KOPT-K1 (cell line): ENCODE measurements at regions not wholly inside any gene's neighbourhood (a gene's known extent, or its start where the extent isn't known, plus 50 kb on each side); places are given as distances from the start of the nearest gene placed in this dataset.
"Not testable (repeated sequence)": the region's sequence is repeated elsewhere in the genome, so short reads cannot be mapped to it uniquely, and the experiment has no call there.

Source experiments
- H3K27ac ChIP-seq: fragments of 200-600 bp; sonication (generic); 2 replicates; pipeline ENCODE4 v1.5.1; 2016; ENCODE audit warnings: antibody characterized with exemption, mild to moderate bottlenecking, low read depth, low read length; ENCODE audit not compliant: poor library complexity, severe bottlenecking
- H3K36me3 ChIP-seq: fragments of 200-600 bp; sonication (generic); 2 replicates; pipeline ENCODE4 v1.5.1; 2017; ENCODE audit warnings: antibody characterized with exemption, mild to moderate bottlenecking, low read length, moderate library complexity; ENCODE audit not compliant: insufficient read depth
- H3K9me3 ChIP-seq: fragments of 200-600 bp; sonication (generic); 2 replicates; pipeline ENCODE4 v1.5.1; 2017; ENCODE audit warnings: antibody characterized with exemption, low read length, mild to moderate bottlenecking; ENCODE audit not compliant: insufficient read depth, poor library complexity, severe bottlenecking

GRCh38 chr2:64816526-64816925 is 162.8 kb upstream of the SERTAD2 start:
- H3K27ac ChIP-seq, H3K9me3 ChIP-seq, H3K36me3 ChIP-seq: not testable (repeated sequence)

- Histone ChIP-seq H3K36me3 (no peaks in the 10 kb centered on the region), H3K9me3 (no peaks in the 10 kb centered on the region), H3K27ac (no peak overlapping the region)
Observed at GRCh38 chr2:64817453-64817852, 163.7 kb upstream of the SERTAD2 start.

GRCh38 chr2:64818664-64819060 is 164.9 kb upstream of the SERTAD2 start:
- Histone ChIP-seq H3K36me3 (no peaks in the 10 kb centered on the region), H3K9me3 (no peaks in the 10 kb centered on the region), H3K27ac (no peak overlapping the region)

- Histone ChIP-seq H3K27ac (no peak overlapping the region), H3K36me3 (no peaks in the 10 kb centered on the region), H3K9me3 (no peaks in the 10 kb centered on the region)
Observed at GRCh38 chr2:64819361-64819760, 165.6 kb upstream of the SERTAD2 start.

GRCh38 chr2:64819774-64820688 is 166.3 kb upstream of the SERTAD2 start:
- Histone ChIP-seq H3K9me3 (no peaks in the 10 kb centered on the region), H3K27ac (no peak overlapping the region), H3K36me3 (no peaks in the 10 kb centered on the region)

GRCh38 chr2:64820901-64821300 is 167.2 kb upstream of the SERTAD2 start:
- Histone ChIP-seq H3K36me3 (no peaks in the 10 kb centered on the region), H3K27ac (no peak overlapping the region)

GRCh38 chr2:64823794-64824193 is 165.4 kb upstream of the SLC1A4 start:
- H3K9me3 ChIP-seq = no peaks in the 10 kb centered on the region
- H3K36me3 ChIP-seq = no peaks in the 10 kb centered on the region
- no peak overlapping the region for H3K27ac ChIP-seq

More at GRCh38 chr2:64820901-64821300, 167.2 kb upstream of the SERTAD2 start:
- H3K9me3 ChIP-seq = no peaks in the 10 kb centered on the region

GRCh38 chr2:64825831-64826491 is 163.2 kb upstream of the SLC1A4 start:
- H3K27ac ChIP-seq = no peak overlapping the region
- H3K36me3 ChIP-seq = no peaks in the 10 kb centered on the region
- H3K9me3 ChIP-seq = no peaks in the 10 kb centered on the region

- no peak overlapping the region for H3K27ac ChIP-seq
- no peaks in the 10 kb centered on the region for H3K9me3 ChIP-seq
- no peaks in the 10 kb centered on the region for H3K36me3 ChIP-seq
Observed at GRCh38 chr2:64826703-64827102, 162.5 kb upstream of the SLC1A4 start.

- no peaks in the 10 kb centered on the region for H3K9me3 ChIP-seq
- H3K36me3 ChIP-seq = no peaks in the 10 kb centered on the region
- H3K27ac ChIP-seq = no peak overlapping the region
Observed at GRCh38 chr2:64828261-64828660, 160.9 kb upstream of the SLC1A4 start.

- H3K9me3 ChIP-seq = no peaks in the 10 kb centered on the region
- H3K36me3 ChIP-seq = no peaks in the 10 kb centered on the region
Observed at GRCh38 chr2:64829525-64829924, 159.7 kb upstream of the SLC1A4 start.

GRCh38 chr2:64831134-64831976 is 157.8 kb upstream of the SLC1A4 start:
- Histone ChIP-seq H3K27ac (no peak overlapping the region), H3K36me3 (no peaks in the 10 kb centered on the region), H3K9me3 (no peaks in the 10 kb centered on the region)

More at GRCh38 chr2:64829525-64829924, 159.7 kb upstream of the SLC1A4 start:
- H3K27ac ChIP-seq = no peak overlapping the region

- H3K27ac ChIP-seq = no peak overlapping the region
- H3K9me3 ChIP-seq = no peaks in the 10 kb centered on the region
Observed at GRCh38 chr2:64831977-64832328, 157.2 kb upstream of the SLC1A4 start.

GRCh38 chr2:64832936-64833335 is 156.3 kb upstream of the SLC1A4 start:
- no peaks in the 10 kb centered on the region for H3K9me3 ChIP-seq
- no peaks in the 10 kb centered on the region for H3K36me3 ChIP-seq
- no peak overlapping the region for H3K27ac ChIP-seq

More at GRCh38 chr2:64831977-64832328, 157.2 kb upstream of the SLC1A4 start:
- no peaks in the 10 kb centered on the region for H3K36me3 ChIP-seq

- Histone ChIP-seq H3K27ac (no peak overlapping the region), H3K36me3 (no peaks in the 10 kb centered on the region), H3K9me3 (no peaks in the 10 kb centered on the region)
Observed at GRCh38 chr2:64836566-64836965, 152.6 kb upstream of the SLC1A4 start.
